ENCODE measurements at regions not wholly inside any gene's neighbourhood (a gene's known extent, or its start where the extent isn't known, plus 50 kb on each side); places are given as distances from the start of the nearest gene placed in this dataset.
A peak's percentile ranks its signal among the peaks of the same experiment; 100 is the strongest.

DNA sequence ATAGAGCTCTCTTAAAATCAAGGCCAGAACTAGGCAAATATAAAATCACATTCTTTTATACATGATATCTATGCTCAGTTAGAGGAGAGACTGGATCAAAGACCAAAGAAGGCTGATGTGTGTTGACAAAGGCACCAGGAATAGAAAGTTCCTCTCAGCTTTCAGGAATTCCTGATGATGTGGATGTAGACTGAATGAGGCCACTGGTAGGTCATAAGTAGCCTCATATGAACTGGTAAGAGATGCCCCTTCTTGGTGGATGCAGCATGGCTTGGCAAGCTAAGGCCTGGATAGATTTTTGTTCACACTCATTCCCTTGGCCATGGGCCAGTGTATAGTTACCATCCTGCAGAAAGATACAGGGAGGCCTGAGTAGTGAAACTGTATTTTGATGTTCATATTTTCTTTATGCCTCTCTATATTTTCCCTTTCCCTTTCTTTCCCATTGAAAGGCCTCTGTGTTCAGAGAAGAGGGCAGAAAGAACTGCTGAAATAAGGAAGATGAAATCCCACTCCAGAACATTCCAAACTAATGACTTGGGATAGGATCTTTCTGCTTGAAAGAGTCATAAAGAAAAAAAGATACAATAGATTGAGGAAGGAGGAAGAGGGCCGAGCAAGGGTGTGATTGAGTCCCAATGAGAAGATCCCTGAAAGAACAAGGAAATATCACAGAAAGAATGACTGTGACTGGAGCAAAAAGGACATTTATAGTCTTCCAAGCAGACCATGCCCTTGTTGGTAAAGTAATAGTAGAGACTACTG, 2182.7 kb upstream of the PIK3C3 start:
- no peak overlapping the region for H3K4me3 ChIP-seq (replicated peaks in 1 of 2; ENCODE audit: low read depth in 2 of 2, low read length in 2 of 2)
- TF ChIP-seq, protein P1, sequence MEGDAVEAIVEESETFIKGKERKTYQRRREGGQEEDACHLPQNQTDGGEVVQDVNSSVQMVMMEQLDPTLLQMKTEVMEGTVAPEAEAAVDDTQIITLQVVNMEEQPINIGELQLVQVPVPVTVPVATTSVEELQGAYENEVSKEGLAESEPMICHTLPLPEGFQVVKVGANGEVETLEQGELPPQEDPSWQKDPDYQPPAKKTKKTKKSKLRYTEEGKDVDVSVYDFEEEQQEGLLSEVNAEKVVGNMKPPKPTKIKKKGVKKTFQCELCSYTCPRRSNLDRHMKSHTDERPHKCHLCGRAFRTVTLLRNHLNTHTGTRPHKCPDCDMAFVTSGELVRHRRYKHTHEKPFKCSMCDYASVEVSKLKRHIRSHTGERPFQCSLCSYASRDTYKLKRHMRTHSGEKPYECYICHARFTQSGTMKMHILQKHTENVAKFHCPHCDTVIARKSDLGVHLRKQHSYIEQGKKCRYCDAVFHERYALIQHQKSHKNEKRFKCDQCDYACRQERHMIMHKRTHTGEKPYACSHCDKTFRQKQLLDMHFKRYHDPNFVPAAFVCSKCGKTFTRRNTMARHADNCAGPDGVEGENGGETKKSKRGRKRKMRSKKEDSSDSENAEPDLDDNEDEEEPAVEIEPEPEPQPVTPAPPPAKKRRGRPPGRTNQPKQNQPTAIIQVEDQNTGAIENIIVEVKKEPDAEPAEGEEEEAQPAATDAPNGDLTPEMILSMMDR (IDR thresholded peaks at IDR 0.05; ENCODE audit: low read depth, low read length), result no peak
- DNase-seq (ENCODE audit: low read depth in 2 of 2), result peak; percentile 24 to 42

DNA sequence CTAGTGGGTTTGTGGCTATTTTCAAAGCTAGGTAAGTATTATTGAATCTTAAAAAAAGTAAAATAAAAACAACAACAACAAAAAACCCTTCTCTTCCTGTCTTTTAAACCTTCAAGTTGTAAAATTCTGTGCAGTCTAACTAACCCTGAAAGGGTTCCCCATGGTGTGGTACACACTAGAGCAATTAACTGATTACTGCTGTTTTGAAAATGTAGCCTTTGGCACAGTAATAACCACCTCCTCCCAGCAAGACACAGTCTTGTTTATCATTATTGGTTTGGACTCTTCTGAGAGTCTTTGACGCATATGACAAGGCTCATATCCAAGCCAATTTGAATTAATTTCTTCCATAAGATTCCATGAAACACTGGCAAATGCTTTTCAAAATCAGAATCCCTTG, 2184.6 kb upstream of the PIK3C3 start:
- no peak overlapping the region for H3K4me3 ChIP-seq (replicated peaks in 1 of 2; ENCODE audit: low read depth in 2 of 2, low read length in 2 of 2)
- TF ChIP-seq, protein P1 (IDR thresholded peaks at IDR 0.05; ENCODE audit: low read depth, low read length), result no peak
- DNase-seq (ENCODE audit: low read depth in 2 of 2), result no peak

DNA sequence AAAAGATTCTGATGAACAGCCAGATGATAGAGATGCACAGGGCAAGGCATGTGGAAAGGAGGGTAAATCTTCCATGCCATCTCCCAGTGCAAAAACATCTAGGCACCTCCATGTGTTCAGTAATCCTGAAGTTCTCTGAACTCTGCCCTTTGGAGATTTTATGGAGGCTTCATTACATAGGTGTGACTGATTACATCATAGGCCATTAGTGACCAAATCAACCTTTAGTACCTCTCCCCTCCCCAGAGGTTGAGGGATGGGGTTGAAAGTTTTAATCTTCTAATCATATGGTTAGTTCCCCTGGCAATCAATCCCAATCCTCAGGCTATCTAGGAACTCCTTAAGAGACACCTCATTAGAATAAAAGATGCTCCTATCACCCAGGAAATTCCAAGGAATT, 2190.2 kb upstream of the PIK3C3 start:
- TF ChIP-seq, protein P1 (IDR thresholded peaks at IDR 0.05; ENCODE audit: low read depth, low read length), result no peak
- DNase-seq (ENCODE audit: low read depth in 2 of 2), result no peak
- H3K4me3 ChIP-seq (replicated peaks in 1 of 2; ENCODE audit: low read depth in 2 of 2, low read length in 2 of 2), result no peak overlapping the region

DNA sequence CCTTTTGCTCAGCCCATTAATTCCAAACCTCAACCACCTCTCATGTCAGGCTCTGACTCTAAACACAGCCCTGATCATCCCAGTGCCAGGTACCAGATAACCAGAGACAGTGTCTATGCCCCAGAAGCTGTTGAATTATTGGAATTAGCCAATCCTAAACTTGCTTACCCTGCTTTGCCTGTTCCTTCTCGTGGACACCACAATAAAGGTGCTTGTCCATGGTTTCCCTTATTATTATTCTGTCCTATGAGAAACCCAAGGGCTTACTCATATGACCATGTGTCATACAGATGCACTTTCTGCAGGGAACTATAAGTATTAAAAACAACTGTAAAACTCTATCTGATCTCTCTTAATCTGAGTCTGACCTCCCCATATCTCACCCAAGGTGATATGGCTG, 2193.8 kb upstream of the PIK3C3 start:
- DNase-seq (ENCODE audit: low read depth in 2 of 2), result no peak
- TF ChIP-seq, protein P1 (IDR thresholded peaks at IDR 0.05; ENCODE audit: low read depth, low read length), result no peak
- H3K4me3 ChIP-seq (replicated peaks in 1 of 2; ENCODE audit: low read depth in 2 of 2, low read length in 2 of 2), result no peak overlapping the region

DNA sequence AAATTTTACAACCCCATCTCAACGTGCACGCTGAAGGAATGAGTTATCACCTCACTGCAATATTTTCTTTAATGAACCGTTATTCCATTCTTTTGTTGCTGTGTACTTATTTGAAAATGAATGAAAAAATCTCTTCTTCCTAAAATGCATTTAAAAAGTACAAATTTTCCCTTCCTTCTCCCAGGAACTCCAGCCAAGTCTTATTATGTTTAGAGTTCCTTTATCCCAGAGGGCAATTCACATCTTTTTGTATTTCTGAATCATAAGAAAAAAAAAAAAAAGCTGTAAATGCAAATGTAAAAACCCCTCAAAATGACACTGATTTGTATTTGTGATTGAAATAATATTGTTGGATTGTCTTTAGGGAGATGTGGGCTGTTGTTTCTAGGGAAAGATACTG, 2194.3 kb upstream of the CELF4 start:
- no peak overlapping the region for H3K4me3 ChIP-seq (replicated peaks in 1 of 2; ENCODE audit: low read depth in 2 of 2, low read length in 2 of 2)
- TF ChIP-seq, protein P1 (IDR thresholded peaks at IDR 0.05; ENCODE audit: low read depth, low read length), result no peak
- DNase-seq (ENCODE audit: low read depth in 2 of 2), result no peak

DNA sequence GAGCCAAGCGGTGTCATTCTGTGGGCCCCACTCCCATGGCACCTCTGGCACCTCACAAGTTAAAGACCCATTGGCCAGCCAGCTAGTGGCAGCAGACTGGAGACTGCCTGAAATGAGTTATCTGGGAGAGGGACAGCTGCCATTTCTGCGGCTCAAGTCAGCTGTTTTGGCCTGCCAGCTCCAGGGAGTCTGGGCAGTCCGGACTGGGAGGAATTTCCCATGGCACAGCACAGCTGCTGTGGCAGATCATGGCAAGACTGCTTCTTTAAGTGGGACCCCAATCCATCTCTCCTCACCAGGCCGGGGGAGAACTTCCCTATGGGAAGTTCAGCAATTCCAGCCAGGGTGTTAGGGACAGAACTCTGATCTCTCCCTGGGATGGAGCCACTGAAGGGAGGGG, 2187.6 kb upstream of the CELF4 start:
- TF ChIP-seq, protein P1 (IDR thresholded peaks at IDR 0.05; ENCODE audit: low read depth, low read length), result no peak
- no peak overlapping the region for H3K4me3 ChIP-seq (replicated peaks in 1 of 2; ENCODE audit: low read depth in 2 of 2, low read length in 2 of 2)
- DNase-seq (ENCODE audit: low read depth in 2 of 2), result no peak

DNA sequence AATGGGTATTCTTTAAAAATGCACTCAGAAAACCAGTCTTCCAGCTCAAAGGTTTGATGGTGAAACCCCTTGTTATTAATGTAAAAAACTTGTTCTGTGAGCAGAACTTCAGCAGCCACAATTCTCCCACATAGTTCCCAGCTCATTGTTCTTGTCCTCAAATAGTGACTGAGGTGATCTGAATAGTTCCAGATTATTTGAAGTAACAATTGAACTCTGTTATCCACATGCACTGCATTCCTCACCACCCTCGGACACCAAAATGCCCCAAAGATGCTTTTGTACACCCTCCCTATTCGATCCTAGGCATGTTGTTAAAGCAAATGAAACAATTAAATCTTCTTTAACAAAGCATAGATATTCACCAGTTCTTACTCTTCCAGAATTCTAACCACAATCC, 2186.8 kb upstream of the CELF4 start:
- no peak for DNase-seq (ENCODE audit: low read depth in 2 of 2)
- TF ChIP-seq, protein P1 (IDR thresholded peaks at IDR 0.05; ENCODE audit: low read depth, low read length), result no peak
- no peak overlapping the region for H3K4me3 ChIP-seq (replicated peaks in 1 of 2; ENCODE audit: low read depth in 2 of 2, low read length in 2 of 2)
